H7 (cell line): ENCODE measurements at regions not wholly inside any gene's neighbourhood (a gene's known extent, or its start where the extent isn't known, plus 50 kb on each side); places are given as distances from the start of the nearest gene placed in this dataset.

Source experiments
- DNase-seq: peaks from one replicate; pipeline ENCODE4 v3.0.0; 2012
- H3K27me3 ChIP-seq: 2 replicates; pipeline ENCODE4 v1.6.0; 2011; ENCODE audit warnings: mild to moderate bottlenecking, low read length; ENCODE audit not compliant: control insufficient read depth, insufficient read depth
- H3K36me3 ChIP-seq: replicated peaks from 2 replicates; pipeline ENCODE4 v1.5.1; 2011; ENCODE audit warnings: low read length; ENCODE audit not compliant: control insufficient read depth, insufficient read depth
- H3K4me3 ChIP-seq: 2 replicates; pipeline ENCODE4 v1.5.1; 2011; ENCODE audit warnings: low read depth, mild to moderate bottlenecking, control low read depth, low read length, moderate library complexity; ENCODE audit not compliant: insufficient read depth

DNA sequence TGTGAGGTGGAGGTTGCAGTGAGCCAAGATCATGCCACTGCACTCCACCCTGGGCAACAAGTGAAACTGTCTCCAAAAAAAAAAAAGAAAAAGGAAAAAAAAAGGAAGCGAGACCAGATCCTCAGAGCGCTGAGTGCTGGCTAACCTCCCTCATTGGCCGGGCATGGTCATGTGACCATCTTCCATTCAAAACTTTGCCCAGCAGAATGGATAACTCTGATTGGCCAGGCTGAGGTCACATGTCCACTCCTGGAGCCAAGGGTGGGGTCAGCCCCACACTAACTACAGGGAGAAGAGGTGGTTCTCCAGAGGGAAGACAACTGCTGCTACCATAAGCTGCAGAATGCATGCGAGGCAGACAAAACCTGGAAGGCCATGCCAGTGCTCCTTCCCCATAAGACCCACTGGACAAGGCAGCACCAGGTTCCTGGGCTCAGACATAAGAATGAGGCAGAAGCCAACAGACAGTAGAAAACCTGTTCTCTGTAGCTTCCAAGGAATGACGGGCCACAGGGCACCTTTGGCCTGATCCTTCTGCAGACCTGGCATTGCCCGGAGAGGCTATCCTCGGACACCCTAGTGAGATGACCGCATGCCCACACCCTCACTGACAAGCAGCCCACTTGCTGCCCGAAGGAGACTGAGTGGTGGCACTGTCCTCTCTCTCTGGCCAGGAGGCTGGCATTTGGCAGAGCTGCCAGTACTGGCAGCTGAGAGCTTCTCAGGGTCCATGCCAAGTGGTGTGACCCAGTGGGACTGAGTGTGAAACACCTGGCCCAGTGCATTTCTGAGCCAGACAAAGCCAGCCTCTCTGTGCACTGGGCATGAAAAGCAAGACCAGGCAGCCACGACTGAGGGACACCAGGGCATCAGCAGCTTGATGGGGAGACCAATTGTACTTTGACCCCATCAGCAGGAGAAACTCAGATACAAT, 311.9 kb upstream of the SULF2 start:
- Histone ChIP-seq H3K27me3 (no peaks in the 10 kb centered on the region), H3K36me3 (no peaks in the 10 kb centered on the region), H3K4me3 (no peak overlapping the region)
- DNase-seq: no peak

GRCh38 chr20:48096212-48096875, 311.1 kb upstream of the SULF2 start:
- Histone ChIP-seq H3K4me3 (no peak overlapping the region), H3K27me3 (no peaks in the 10 kb centered on the region), H3K36me3 (no peaks in the 10 kb centered on the region)
- no peak for DNase-seq

DNA sequence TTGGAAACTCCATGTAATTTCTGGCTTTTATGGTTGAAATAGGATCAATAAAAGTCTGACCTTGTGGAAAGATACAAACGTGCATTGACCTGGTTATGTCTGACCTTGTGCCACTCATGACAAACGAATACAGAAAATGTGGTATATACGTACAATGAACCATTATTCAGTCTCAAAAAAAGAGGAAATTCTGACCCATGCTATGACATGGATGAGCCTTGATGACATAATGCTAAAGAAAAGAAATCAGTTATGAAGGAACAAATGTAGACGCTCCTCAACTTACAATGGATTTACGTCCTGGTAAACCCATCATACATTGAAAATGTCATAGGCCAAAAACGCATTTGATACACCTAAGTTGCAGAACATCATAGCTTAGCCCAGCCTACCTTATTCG, 309.7 kb upstream of the SULF2 start:
- no peak for DNase-seq
- Histone ChIP-seq H3K4me3 (no peak overlapping the region), H3K27me3 (no peaks in the 10 kb centered on the region), H3K36me3 (no peaks in the 10 kb centered on the region)

- Histone ChIP-seq H3K36me3 (no peaks in the 10 kb centered on the region), H3K27me3 (no peaks in the 10 kb centered on the region)
- no peak for DNase-seq
Observed at GRCh38 chr20:48094196-48094749, 309.0 kb upstream of the SULF2 start.

DNA sequence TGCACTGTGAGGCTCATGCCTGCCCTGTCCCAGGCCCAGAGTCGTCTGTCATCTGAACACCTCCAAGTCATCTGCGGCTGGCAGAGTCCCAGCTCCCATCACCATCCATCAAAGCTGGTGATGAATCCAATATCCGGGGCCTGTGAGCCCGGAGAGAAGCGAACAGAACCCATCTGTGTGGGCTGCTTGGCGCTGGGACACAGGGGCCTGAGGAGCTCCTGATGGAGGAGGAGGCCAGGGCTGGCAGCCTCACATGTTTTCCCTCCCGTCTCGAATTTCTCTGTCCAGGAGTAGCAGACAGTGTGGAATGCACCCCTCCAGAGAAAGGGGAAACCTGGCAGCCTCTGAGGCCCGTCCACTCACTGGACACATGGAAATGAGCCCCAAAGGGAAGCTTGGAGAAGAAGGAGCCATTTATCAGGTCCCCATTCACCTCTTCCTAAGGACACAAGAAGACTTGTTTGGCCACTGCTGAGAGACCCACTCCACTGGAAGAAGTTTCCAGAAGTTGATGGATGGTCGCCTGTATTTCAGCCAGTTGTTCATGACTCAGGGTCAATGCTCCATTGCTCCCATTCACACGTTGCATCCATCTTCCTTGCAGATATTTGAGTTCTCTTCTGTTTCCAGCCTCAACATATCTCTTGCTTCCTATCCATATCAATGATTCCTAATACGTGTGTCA, 307.5 kb upstream of the SULF2 start:
- Histone ChIP-seq H3K27me3 (no peaks in the 10 kb centered on the region), H3K36me3 (no peaks in the 10 kb centered on the region), H3K4me3 (no peak overlapping the region)
- DNase-seq: no peak

More at GRCh38 chr20:48094196-48094749, 309.0 kb upstream of the SULF2 start:
- no peak overlapping the region for H3K4me3 ChIP-seq

GRCh38 chr20:48090784-48091183, 305.5 kb upstream of the SULF2 start:
- no peaks in the 10 kb centered on the region for H3K27me3 ChIP-seq
- DNase-seq: no peak
- no peak overlapping the region for H3K4me3 ChIP-seq
- H3K36me3 ChIP-seq: no peaks in the 10 kb centered on the region

DNA sequence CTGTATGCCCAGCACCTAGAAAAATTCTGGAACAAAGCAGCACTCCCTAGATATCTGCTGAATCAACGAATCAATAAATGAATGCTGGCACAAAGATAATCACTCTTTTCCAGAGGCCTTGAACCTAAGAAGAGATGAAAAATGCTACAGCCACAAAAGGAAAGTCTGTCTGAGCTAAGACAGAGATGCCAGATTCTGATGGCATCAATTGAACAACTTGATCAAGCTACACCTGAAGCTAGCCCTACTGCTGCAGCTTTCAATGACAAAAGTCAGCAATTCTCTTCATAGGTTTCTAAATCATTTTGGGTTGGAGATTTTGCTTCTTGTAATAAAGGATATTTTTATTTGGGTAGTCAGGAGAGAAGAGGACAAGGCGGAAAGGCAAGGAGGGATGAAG, 305.0 kb upstream of the SULF2 start:
- Histone ChIP-seq H3K27me3 (no peaks in the 10 kb centered on the region), H3K4me3 (no peak overlapping the region), H3K36me3 (no peaks in the 10 kb centered on the region)
- no peak for DNase-seq

DNA sequence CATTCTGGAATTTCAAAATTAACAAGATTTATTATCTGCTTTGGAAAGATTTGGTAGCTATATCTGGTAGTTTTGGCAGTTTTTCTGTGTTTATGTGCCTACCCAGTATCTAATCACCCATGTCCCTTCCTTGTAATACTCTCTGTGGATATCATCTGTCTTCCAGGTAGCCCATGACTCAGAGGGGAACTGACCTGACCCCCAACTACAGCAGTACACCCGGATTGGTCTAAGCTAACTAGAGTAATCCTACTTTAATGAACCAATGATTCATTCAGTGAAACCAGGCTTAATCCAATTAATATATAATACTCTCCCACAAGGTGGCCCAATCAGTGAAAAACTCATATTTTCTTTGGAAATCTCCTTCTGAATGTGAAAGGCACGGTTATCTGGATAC, 295.3 kb upstream of the SULF2 start:
- no peak for DNase-seq
- Histone ChIP-seq H3K36me3 (no peaks in the 10 kb centered on the region), H3K4me3 (no peak overlapping the region), H3K27me3 (no peaks in the 10 kb centered on the region)

DNA sequence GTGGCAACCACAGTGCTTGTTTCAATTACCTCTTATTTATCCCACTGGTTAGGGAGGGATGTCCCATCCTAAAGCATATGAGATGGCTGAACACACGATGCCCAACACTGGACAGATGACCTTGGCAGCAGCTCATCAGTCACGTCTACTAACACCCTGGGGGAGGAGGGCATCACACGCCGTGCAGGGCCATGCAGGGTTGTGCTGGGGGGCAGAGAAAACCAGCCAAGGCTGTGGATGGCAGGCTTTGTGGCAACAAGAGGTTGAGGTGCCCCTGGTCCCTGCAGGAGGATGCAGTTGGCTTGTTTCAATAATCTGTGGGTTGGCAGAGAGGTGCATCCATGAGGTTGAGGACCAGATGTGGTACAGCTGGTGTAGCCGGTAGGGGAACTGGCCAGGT, 293.7 kb upstream of the SULF2 start:
- Histone ChIP-seq H3K27me3 (no peaks in the 10 kb centered on the region), H3K36me3 (no peaks in the 10 kb centered on the region), H3K4me3 (no peak overlapping the region)
- DNase-seq: no peak

GRCh38 chr20:48076747-48077146, 291.5 kb upstream of the SULF2 start:
- Histone ChIP-seq H3K36me3 (no peaks in the 10 kb centered on the region), H3K4me3 (no peak overlapping the region), H3K27me3 (no peaks in the 10 kb centered on the region)
- DNase-seq: no peak

GRCh38 chr20:48076247-48076646, 291.0 kb upstream of the SULF2 start:
- DNase-seq: no peak
- Histone ChIP-seq H3K4me3 (no peak overlapping the region), H3K36me3 (no peaks in the 10 kb centered on the region), H3K27me3 (no peaks in the 10 kb centered on the region)

DNA sequence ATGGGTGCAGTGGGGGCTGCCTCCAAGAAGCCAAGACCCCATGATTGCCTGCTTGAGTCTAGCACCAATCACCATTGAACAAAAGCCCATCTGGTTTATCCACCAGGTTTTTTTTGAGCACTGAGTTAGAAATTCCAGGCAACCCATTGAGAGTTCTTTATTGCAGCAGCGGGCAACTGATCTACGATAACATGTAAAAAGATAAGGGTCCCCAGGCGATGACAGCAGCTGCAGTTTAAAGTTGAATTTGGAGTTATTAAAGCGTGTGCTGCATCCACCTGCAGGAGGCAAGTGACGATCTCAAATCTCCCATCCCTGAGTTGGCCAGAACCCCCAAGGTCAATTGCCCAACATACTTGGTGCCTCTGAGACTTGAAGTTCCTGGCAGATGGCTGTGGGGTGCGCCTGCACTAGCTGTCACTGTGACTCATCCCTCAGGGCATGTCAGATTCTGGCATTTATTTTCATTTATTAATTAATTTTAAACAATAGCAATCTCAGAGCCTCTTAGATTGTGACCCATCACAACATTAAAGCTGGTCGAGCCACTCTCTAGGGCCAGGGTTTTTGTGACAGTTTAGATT, 290.4 kb upstream of the SULF2 start:
- Histone ChIP-seq H3K36me3 (no peaks in the 10 kb centered on the region), H3K4me3 (no peak overlapping the region), H3K27me3 (no peaks in the 10 kb centered on the region)
- no peak for DNase-seq

DNA sequence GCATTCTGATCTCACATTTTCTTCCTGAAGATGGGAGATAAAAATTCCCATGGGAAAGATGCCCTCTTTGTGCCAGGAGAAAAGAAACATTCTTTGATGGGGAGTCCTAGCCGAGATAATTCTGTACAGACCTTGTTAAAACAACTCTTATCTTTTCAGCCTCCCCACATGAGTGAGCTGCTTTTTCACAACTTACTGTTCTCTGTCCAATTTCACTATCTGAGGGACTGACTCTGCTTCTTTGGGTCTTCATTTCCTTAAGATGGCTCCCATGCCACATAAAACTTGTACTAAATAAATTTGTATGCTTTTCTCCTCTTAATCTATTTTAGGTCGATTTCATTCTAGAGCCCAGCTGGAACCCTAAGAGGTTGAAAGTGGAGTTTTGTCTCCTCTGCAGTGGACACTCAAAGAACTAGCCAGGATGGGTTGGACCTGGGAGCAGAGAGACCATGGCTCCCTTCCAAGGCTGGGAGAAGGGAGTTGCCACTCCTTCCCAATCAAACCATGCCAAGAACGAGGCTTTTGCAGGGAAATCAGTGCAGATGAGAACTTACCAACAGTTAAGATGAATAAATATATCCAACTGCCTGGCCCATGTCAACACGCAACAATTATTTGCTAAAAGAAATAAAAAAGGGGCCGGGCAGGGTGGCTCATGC, 285.8 kb upstream of the SULF2 start:
- DNase-seq: no peak
- no peak overlapping the region for H3K4me3 ChIP-seq
- H3K36me3 ChIP-seq: no peaks in the 10 kb centered on the region
- H3K27me3 ChIP-seq: no peaks in the 10 kb centered on the region

- no peaks in the 10 kb centered on the region for H3K36me3 ChIP-seq
- no peak for DNase-seq
Observed at GRCh38 chr20:48069596-48069995, 284.3 kb upstream of the SULF2 start.

More at GRCh38 chr20:48069596-48069995, 284.3 kb upstream of the SULF2 start:
- Histone ChIP-seq H3K27me3 (no peaks in the 10 kb centered on the region), H3K4me3 (no peak overlapping the region)
